NCI-H524 (cell line): ENCODE measurements at regions not wholly inside any gene's neighbourhood (a gene's known extent, or its start where the extent isn't known, plus 50 kb on each side); places are given as distances from the start of the nearest gene placed in this dataset.

Experiments used
- DNase-seq, 2 experiments: peaks; one replicate each; lab custom pipeline; 2025; lab: John Stamatoyannopoulos, UW

DNA sequence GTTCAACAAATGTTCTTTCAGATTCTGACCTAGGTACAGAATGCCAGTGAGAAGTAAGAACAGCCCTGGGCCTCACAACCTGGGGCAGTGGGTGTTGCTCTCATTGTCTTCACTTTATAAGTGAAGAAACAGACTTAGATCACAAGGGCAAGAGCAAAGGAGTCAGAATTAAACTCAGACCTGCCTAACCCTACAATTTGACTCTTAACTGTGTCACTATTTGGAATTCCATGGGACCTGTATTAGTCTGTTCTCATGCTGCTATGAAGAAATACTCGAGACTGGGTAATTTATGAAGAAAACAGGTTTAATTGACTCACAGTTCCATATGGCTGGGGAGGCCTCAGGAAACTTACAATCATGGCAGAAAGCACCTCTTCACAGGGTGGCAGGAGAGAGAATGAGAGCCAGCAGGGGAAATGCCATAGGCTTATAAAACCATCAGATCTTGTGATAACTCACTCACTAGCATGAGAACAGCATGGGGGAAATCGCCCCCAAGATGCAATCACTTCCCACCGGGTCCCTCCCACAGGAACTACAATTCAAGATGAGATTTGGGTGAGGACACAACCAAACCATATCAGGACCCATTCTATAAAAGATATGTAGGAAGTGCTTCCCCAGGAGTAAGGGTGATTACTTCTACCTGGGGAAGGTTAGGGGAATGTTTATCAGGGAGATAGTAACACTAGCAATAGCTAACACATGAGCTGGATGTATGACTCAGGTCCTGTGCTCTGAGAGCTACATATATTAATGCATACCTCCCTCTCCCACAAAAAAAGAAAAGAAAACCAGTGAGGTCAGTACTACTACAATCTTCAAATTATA is 270.1 kb downstream of the SOX9 start:
- DNase-seq = no peak

DNA sequence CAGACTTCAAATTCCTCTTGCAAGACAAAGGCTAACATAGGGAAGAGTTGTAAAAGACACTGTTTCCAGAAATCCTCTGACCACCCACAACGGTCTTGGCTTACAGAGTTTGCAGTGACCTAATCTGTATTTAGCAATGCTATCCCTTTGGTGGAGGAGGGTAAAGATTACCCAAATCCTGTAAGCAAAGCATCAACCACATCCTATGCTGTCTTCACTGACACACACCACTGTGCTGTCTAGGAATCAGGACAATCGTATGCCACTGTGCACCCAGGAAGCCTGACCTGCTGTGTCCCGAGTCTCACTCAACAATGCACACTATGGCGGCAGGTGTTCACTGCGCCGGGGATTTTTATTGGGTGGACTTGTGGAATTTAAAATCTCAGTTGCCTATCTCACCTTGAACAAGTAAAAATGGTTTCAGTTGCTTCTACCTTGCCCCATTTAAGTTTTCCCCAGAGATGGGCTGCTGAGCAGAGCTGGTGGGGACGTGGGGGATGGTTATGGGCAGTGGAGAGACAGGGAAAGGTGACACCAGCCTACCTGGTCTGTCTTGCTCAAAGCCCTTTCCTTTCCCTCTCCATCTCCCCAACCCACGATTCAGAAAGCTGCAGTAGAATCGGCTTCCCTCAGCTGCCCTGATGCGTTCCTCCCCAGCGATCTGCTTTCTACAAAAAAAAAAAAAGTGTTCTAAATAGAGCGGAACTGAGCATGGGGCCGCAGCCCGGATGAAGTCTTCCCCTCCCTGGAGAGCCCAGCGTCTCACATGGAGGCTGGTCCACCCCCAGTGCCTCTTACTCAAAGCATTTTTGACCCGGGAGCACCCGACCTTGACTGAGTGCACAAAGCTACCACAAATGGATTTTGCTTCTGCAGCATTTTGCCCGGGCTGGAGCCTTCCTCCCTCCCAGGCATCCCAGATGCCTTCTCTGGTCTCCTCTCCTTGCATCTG is 271.5 kb downstream of the SOX9 start:
- no peak for DNase-seq

DNA sequence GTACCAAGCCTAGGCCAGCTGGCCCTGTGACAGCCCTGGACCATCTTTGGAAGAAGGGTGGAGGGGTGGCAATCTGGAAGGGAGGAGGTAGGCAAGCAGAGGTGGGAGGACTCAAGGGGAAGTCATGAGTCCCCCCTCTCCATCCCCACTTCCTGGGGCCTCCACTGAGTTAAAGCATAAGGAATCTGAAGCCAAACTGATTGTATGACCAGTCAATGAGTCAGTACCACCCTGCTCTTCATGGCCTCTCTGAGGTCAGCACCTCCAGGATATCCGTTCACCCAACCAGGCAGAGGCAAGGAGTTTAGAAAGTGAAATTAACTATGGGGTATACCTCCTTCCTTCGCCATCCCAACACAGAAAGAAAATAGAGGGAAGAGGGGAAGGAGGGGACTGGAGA is 272.7 kb downstream of the SOX9 start:
- DNase-seq = no peak

DNA sequence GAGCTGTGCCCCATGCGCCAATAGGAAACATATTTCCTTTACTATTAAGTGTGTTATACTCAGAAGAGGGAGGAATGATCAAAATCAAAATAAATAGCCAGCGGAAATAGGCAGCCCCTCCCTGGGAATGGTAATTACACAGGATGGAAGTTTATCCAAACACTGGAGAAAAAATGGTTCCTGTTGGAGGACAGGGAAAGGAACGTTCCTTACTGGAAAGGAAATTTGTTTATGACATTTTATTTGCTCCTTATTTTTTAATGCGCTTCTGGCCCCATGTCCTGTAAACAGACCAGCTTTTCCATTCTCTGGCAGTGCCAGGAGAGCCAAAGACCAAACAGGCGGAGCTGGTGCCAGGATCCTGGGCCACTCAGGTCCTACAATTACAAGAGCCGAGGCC is 273.7 kb downstream of the SOX9 start:
- DNase-seq = no peak

DNA sequence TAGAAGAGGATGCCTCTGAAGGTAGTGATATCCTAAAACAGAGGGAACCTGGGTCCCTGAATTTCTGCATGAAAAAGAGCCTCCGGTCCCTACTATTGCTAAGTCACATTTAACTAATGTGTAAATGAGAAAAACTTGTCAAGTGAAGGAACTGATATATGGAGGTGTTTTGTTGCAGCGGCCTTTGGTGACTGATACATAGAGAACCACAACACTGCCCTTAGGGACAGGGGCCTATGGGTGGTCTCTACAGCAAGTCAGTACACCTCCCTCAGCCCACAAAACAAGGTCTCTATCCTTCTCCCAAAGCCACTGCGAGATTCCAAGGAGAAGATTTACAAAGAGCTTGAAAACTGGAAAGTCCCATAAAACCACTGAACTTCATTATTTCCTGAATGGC is 275.3 kb downstream of the SOX9 start:
- no peak for DNase-seq

DNA sequence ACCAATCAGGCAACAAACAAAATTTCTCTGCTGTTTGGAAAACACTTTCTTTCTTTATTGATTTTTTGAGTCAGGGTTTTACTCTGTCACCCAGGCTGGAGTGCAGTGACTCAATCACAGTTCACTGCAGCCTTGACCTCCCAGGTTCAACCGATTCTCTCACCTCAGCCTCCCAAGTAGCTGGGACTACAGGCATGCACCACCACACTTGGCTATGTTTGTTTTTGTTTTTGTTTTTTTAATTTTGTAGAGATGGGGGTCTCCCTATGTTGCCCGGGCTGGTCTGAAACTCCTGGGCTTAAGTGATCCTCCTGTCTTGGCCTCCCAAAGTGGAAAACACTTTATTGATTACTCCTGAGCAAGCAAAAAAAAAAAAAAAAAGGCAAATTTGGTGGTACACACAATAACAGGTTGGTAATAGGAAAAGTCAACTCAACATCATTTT is 276.4 kb downstream of the SOX9 start:
- DNase-seq = no peak

DNA sequence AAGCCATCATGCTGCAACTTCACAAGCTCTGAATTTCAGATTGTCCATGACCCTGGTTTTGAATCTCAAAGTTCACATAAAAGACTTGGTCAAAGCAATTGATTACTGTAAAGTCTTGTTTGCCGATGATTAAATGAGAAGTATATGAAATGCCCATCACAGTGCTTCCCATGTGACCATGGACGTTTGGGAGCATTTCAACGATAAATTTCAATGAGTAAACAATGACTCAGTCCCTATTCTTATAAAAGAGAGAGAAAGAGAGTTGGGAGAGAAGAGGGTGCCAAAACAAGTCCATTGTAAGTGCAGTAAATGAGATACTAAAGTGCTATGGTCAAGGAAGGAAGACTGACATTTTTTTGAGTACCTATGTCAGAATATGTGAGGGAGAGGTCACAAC is 276.9 kb downstream of the SOX9 start:
- no peak for DNase-seq

DNA sequence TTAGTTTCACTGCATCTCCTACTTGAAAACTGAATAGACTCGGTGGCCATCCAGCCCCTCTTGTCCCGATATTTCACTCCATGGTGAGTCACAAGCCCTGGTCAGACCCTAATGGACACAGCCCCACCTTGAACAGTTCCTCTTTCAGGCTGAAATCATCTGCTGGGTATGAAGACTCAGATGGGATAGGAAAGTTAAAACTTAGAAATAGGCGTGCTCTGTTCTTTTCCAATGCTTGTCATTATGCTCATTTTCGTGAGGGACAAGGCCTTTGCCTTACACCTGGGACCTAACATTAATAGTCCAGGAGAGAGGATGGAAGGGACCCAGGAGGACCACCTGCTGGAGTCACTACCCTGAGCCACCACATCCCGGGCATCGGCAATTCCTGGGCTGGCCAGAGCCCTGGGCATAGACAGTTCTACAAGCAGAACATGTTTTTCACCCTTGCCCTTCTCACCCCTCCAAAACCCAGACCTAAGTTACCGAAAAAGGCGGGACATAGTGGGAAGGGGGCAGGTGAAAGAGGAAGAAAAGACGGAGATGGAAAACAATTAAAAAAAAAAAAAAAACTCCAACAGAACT is 278.3 kb downstream of the SOX9 start:
- DNase-seq = no peak

DNA sequence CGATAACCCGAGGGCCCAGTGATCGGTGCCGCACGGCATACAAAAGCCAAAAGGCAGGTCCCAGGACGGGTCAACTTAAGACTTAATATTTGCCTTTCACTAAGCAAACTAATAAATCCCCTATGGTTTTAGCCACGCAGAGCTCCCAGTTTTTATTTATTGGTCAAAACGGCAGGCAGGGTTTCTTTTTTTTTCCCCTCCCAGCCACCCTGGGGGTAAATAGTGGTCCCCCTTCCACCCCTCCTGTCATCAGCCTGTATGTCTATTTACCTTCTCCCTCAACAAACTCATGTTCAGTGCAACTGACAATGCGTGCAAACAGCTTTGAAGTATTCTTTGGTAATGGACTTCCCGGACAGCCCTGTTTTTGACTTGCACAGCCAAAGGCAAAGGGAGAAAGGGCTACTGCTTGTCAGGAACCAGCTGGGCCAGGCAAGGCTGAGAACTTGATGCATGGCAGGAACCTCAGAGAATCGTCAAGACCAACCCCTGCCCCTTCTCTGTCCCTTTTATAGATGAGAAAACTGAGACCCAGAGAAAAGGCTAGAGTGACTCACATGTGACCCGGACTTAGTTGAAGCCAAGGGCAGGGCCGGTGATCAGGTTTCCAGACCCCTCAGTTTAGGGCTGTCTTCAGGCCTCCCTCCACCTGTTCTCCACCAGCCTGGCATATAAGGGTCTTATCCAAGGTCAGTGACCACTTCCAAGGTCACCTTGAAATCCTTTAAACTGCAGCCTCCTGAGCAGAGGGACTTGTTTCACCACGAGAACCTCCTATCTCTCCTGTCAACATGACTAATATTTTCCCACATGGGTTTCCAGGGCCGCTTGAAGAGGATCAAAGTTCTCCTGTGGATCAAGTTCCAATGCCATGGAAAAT is 279.0 kb downstream of the SOX9 start:
- no peak for DNase-seq

DNA sequence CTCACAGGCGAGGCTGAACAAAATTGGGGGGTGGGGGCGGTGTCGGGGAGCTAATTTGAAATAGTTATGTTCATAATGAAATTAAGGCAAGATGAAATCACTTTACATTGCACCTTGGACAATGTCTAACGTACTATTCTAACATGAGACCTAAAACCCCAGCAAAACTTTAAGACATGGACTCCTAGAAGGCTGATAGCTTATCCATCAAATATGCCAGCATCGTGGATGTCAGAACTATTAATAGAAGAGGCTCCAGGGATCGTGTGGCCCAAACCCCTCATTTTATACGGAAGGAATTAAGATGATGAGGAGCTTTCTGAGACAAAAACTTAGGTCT is 279.6 kb downstream of the SOX9 start:
- DNase-seq = no peak

DNA sequence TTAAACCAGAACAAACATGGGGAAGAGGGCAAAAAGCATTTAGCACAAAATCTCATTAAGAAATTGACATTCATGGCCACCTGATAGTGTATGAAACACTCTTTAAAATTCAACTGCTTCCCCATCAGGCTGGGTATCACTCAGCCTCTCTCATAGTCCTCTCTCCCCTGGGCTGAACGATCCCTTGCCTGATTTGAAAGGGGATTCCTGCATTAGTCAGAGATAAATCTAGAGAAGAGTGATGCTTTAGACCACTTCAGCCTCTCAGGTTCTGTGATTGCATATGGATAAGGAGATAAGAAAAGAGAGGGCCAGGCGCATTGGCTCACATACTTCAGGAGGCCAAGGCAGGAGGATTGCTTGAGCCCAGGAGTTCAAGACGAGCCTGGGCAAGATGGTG is 280.0 kb downstream of the SOX9 start:
- peak in 1 of 2 experiments; percentile 18 for DNase-seq

DNA sequence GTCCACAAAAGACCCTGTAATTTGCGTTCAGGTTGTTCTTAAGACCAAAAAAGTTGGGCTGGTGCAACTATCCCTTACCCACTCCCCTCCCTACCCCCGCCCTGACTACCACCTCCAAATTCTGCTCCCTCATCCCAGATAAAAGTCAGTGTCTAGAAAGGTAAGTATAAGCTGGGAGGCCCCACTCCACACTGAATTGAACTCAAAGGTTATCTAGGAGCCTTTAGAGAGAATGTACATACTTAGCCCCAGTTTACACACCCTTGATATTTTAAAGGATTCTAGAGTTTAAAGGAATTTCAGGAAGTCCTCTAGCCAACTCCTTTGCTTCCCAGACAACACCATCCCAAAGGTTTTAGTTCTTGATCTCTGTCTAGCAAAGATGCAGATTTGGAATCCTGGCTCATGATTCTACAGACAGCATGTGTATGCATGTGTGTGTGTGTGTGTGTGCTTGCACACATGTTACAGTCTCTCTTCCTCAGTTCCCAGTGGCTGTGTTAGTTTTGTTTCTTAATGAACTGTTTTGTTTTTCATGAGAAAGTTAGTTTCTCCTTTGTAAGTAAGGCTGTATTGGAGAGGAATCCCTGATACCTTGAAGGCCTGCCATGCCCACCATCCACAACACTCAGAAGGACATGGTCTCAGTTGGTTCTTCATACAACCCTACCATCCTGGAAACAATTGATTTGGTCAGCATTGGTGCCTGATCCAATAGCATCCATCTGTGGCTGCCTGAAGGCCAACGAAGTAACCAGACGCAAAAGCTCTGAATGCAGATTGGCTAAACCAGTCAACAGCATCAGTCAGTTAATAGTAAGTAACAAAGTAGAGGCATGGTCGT is 281.3 kb downstream of the SOX9 start:
- DNase-seq = no peak

DNA sequence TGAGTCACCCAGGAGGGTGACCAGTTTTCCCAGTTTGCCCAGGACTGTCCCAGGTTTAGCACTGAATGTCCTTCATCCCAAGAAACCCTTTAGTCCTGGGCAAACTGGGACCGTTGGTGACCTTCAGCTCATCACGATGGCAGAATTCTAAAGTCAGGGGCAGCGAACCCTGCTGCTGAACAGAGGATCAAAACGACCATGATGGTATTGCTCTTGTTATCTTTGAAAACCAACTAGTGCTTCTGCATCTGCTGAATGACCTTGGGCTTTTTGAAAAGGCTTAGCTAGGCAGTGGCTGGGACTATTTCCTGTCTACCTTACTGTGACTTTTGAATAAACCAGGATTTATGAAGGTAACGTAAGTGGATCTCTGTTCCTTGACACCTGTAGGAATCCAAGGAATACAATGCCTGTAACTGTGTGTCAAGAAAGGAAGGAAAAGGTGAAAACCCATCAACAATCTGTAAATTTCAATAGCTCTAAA is 281.9 kb downstream of the SOX9 start:
- no peak for DNase-seq

DNA sequence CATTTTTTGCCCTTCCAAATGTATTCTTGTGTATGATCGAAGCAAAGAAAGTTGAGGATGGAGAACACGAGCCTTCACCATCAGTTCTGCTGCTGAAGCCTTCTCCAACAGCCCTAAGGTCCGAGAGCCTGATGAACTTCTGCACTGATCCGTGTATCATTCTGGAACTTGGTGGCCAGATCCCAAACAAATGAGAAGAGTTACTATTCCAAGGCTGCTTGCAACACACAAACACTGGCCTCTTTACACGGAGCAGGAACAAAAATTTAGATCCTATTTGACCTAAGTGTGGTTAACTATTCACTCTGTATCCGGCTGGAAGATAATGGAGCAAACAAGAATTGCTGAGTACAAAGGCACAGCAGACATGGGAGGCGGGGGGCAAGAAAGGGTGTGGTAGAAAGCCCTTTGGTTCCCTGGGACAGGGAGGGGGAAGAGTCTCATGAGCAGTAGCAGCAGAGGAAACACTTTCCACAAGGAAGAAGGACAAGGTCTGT is 282.9 kb downstream of the SOX9 start:
- no peak for DNase-seq

DNA sequence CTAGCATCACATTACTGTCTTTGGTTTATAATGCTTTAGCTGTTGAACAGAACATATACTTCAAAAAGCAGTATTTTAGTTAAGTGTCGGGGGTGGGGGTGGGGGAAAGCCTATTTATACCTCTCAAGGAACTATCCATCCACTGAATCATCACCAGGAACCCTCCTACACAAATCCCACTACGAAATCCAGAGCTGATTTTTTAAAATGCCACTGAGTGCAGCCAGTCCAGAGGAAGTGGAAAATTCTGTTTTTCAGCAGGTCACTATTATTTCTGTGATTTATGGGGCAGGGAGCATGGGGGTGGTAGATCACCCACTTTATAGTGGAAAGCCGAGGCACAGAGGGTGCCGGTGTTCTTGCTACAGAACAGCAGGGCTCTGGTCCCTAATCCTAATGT is 284.1 kb downstream of the SOX9 start:
- no peak for DNase-seq

DNA sequence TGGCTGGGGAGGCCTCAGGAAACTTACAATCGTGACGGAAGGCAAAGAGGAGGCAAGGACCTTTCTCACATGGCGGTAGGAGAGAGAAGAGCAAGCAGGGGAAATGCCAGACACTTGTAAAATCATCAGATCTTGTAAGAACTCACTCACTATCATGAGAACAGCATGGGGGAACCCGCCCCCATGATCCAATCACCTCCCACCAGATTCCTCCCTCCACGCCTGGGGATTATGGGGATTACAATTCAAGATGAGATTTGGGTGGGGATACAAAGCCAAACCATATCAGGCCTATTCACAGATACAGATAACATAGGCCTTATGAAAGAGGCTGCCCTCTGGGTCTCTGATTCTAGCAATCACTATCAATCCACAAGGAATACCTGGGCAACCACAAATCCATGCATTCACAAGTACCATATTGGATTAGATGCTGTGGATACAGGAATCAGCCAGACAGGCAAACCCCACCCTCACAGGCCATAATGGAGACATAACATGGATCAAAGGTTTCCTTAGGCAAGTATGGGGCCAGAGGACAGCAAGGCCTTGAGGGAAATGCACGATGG is 284.9 kb downstream of the SOX9 start:
- peak in 1 of 2 experiments; percentile 27 for DNase-seq

DNA sequence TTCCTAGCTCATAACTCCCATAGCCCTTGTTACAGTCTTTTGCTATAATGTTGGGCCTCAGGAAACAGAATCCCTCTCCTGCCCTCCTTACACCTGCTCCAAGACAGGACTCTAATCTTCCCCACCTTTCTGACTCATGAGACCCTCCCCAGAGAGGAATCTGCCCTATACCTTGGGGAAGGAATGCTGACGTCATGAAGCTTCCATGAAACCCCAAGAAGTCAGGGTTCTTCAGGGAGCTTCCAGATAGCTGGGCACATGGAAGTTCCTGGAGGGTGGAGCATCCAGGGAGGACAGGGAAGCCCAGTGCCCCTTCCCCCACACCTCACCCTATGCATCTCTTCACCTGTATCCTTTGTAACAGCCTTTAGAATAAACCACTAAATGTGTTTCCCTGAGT is 285.7 kb downstream of the SOX9 start:
- no peak for DNase-seq

DNA sequence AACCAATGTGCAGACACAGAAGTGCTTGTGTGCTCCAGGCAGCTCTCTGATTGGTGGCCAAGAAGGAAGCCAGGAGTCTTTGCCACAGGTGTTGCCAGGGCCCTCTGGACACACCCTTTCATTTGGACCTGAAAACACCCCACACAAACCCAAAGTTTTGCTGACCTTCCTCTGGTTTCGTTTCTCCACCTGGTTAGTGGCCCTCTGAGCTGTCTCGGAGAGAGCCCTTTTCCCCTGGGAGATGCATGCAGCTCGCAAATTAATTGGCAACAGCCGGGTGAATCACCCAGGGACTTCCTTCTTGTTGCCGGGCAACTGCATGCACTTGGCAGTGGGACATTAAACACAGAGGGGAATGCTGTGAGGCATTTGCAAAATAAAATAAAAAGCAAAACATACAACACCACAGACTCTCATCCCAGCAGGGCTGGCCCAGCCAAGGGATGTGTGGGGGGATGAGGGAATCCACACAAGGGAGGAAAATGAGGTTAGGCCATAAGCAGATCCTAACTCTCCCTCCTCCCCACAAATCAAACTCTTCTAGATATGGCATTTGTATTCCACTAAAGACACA is 286.6 kb downstream of the SOX9 start:
- DNase-seq = peak; percentile 71 to 95

DNA sequence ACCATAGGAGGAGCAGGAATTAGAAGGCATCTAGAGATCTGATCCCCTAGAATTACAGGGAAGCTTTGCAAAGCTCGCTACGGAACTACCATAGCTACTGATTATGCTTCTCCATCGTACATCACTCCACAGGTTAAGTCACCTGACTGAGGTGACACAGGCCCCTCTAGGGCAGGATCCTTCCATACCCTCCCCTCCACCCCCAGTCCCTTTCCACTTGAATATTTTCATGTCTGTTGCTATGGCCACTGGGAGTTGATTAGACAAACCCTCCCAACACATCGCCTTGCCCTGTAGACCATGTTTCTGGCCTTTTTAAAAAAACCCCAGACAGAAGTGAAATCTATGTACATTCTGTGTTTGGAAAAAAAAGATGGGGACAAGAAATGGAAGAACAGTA is 287.1 kb downstream of the SOX9 start:
- DNase-seq = no peak

DNA sequence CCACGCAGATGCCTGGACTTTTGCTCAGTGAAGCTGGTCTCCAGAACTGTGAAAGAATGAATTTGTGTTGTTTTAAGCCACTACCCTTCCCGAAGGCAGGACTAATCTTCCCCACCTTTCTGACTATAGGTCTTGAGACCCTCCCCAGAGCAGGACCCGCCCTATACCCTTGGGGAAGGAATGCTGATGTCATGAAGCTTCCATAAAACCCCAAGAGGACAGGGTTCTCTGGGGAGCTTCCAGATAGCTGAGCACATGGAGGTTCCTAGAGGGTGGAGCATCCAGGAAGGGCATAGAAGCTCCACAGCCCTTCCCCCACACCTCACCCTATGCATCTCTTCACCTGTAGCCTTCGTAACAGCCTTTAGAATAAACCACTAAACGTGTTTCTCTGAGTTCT is 287.8 kb downstream of the SOX9 start:
- no peak for DNase-seq
